Muscle of arm (tissue), 1 donor: ENCODE measurements at regions not wholly inside any gene's neighbourhood (a gene's known extent, or its start where the extent isn't known, plus 50 kb on each side); places are given as distances from the start of the nearest gene placed in this dataset.

ENCODE experiments used
- DNase-seq: peaks from one replicate; pipeline ENCODE4 v3.0.0-alpha.2; 2013

GRCh38 chr2:59674100-59674499, 879.4 kb downstream of the BCL11A start:
- no peak for DNase-seq

- DNase-seq = no peak
These were observed 888.4 kb downstream of the BCL11A start for GRCh38 chr2:59665021-59665420.

- DNase-seq = no peak
These were observed 891.2 kb downstream of the BCL11A start for GRCh38 chr2:59662127-59662861.

- DNase-seq = no peak
These were observed 893.2 kb downstream of the BCL11A start for GRCh38 chr2:59660262-59660661.

GRCh38 chr2:59658906-59659635, 894.4 kb downstream of the BCL11A start:
- DNase-seq = peak; percentile 34

GRCh38 chr2:59655809-59656208, 897.6 kb downstream of the BCL11A start:
- no peak for DNase-seq

GRCh38 chr2:59654710-59655109, 898.7 kb downstream of the BCL11A start:
- no peak for DNase-seq

- no peak for DNase-seq
These were observed 900.3 kb downstream of the BCL11A start for GRCh38 chr2:59653164-59653563.

GRCh38 chr2:59630789-59631188, 922.7 kb downstream of the BCL11A start:
- no peak for DNase-seq

GRCh38 chr2:59627599-59627998, 925.9 kb downstream of the BCL11A start:
- DNase-seq = no peak

- DNase-seq = no peak
These were observed 930.7 kb downstream of the BCL11A start for GRCh38 chr2:59622599-59623308.

- no peak for DNase-seq
These were observed 949.3 kb downstream of the BCL11A start for GRCh38 chr2:59604123-59604522.

GRCh38 chr2:59594671-59595222, 958.7 kb downstream of the BCL11A start:
- no peak for DNase-seq

GRCh38 chr2:59590798-59591197, 962.7 kb downstream of the BCL11A start:
- no peak for DNase-seq

GRCh38 chr2:59589881-59590280, 963.6 kb downstream of the BCL11A start:
- no peak for DNase-seq

GRCh38 chr2:59588286-59588685, 965.2 kb downstream of the BCL11A start:
- DNase-seq = no peak

- no peak for DNase-seq
These were observed 967.3 kb downstream of the BCL11A start for GRCh38 chr2:59586176-59586575.

- DNase-seq = no peak
These were observed 967.8 kb downstream of the BCL11A start for GRCh38 chr2:59585655-59586054.

- DNase-seq = no peak
These were observed 968.5 kb downstream of the BCL11A start for GRCh38 chr2:59584958-59585357.

- DNase-seq = no peak
These were observed 970.2 kb downstream of the BCL11A start for GRCh38 chr2:59583173-59583765.

GRCh38 chr2:59578349-59578748, 975.1 kb downstream of the BCL11A start:
- no peak for DNase-seq

GRCh38 chr2:59575191-59575590, 978.3 kb downstream of the BCL11A start:
- no peak for DNase-seq
